HCEC 1CT (cell line): ENCODE measurements at regions not wholly inside any gene's neighbourhood (a gene's known extent, or its start where the extent isn't known, plus 50 kb on each side); places are given as distances from the start of the nearest gene placed in this dataset.
"Not testable (repeated sequence)": the region's sequence is repeated elsewhere in the genome, so short reads cannot be mapped to it uniquely, and the experiment has no call there.

Source experiments
- DNase-seq: peaks from one replicate; pipeline ENCODE4 v3.0.0-alpha.2; 2017

DNA sequence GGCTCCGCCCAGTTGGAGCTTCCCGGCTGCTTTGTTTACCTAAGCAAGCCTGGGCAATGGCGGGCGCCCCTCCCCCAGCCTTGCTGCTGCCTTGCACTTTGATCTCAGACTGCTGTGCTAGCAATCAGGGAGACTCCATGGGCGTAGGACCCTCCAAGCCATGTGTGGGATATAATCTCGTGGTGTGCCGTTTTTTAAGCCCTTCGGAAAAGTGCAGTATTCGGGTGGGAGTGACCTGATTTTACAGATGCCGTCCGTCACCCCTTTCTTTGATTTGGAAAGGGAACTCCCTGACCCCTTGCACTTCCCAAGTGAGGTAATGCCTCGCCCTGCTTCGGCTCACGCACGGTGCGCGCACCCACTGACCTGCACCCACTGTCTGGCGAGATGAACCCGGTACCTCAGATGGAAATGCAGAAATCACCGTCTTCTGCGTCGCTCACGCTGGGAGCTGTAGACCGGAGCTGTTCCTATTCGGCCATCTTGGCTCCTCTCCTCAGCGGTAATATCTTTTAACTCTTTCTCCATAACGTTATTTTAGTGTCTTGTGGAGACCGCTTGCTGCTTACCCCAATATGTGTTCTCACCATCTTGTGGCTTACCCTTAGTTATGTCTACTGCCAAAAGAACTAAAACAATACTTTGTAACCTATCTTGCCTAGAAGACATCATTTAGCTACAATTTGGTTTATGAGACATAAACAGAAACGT lies 328.7 kb upstream of the EPHA5 start:
- DNase-seq: not testable (repeated sequence)

DNA sequence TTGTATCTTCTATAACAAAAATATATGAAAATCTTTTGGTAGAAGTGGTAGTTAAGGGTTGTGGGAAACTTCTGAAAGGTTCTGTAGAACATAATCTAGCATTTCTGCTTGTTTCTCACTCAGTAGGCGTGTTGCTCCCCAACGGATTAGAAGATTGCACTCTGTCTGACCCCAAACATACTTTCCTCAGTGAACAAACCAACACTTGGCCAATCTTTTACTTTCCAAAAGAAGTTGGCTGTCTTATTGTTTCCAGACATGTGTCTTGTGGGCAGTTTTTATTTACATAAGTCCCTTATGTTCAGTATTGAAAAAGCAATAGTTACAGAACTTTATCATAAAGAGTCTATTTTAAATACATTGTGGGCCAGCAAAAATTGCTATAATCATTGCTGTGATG lies 312.8 kb upstream of the EPHA5 start:
- DNase-seq: no peak

DNA sequence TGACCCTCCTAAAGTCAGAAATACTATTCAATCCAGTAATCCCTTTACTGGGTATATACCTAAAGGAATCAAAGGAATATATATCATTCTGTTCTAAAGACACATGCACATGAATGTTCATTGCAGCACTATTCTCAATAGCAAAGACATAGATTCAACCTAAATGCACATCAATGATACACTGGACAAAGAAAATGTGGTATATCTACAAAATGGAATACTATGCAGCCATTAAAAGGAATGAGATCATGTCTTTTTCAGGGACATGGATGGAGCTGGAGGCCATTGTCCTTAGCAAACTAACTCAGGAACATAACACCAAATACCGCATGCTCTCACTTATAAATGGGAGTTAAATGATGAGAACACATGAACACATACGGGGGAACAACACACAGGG lies 306.0 kb upstream of the EPHA5 start:
- no peak for DNase-seq

- no peak for DNase-seq
Observed at GRCh38 chr4:65973186-65973585, 302.9 kb upstream of the EPHA5 start.

DNA sequence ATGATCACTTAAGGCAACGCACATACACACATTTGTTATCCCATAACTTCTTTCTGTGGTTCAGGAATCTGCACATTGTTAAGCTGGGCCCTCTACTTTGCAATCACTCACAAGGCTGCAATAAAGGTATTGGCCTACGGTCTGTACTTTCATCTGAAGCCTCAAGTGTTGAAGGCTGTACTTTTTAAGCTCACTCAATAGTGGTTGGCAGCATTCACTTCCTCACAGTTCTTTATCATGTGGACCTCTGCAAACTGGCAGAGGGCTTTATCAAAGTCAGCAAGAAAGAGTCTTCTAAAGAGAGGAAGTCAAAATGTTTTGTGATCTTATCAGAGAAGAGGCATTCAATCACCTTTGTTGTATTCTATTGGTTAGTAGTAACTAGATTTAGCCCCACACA lies 301.4 kb upstream of the EPHA5 start:
- no peak for DNase-seq

DNA sequence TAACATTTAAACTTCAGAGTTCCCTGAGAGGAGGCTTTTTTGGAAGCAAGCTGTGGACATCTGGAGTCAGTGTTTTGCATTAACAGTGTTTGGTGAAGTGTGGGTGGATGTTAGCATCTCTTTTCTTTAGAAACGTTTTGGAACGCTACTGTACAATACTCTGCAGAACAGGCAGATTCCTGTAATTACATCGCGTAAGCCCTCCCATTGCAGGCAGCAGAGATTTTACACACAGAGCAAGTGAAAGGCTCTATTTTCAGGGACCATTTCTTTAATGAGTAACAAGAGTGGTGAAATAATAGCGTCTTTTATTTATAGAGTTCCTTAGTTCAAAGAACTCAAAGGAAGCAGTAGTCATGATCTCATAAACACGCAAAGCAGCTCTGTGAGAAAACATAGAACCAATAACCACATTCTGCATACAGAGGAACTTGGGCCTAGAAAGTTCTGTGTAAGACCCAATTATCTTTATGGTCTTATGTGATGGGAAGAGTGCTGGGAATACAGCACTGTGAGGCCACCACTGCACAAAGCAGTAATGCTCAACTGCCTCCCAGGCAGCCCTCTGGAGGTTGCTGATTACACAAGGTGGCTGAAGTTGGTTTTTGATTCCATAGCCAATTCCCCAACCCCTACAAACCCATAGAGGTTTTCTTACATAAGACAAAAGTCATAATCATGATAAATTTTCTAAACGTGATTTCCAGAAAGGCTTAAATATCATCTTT lies 298.7 kb upstream of the EPHA5 start:
- DNase-seq: peak; percentile 18

DNA sequence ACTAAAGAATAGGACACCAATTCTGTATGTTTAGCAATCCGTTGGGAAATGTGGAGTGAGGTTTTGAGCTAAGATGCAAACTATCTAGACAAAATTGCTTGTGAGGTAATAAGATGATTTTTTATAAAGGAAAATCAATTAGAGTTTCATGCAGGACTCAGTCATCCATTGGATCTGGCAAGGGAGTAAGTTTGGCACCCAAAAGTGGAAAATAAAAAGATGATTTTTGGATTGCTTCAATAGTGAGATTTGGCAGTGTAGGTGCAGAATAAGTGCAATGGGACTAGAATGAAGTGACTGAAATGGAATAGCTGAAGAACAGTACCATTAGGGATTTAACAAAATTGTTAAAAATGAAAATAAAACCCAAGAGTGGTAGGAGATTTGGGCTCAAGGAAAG lies 290.5 kb upstream of the EPHA5 start:
- DNase-seq: no peak

GRCh38 chr4:65954416-65954815 lies 284.1 kb upstream of the EPHA5 start:
- DNase-seq: no peak

GRCh38 chr4:65951177-65951576 lies 280.9 kb upstream of the EPHA5 start:
- DNase-seq: no peak

DNA sequence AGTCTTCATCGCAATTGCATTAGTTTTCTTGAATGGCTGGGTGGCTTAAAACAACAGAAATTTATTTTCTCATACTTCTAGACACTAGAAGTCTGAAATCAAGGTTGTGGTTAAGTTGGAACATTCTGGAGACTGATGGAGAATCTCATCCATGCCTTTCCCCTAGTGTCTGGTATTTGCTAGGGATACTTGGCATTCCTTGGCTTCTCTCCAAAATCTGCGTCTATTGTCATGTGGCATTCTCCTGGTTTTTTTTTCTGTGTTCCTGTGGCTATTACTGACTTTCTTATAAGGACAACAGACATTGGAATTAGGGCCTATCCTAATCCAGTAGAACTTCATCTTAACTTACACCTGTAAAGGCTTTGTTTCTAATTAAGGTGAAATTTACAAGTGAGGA lies 272.8 kb upstream of the EPHA5 start:
- peak; percentile 56 for DNase-seq

DNA sequence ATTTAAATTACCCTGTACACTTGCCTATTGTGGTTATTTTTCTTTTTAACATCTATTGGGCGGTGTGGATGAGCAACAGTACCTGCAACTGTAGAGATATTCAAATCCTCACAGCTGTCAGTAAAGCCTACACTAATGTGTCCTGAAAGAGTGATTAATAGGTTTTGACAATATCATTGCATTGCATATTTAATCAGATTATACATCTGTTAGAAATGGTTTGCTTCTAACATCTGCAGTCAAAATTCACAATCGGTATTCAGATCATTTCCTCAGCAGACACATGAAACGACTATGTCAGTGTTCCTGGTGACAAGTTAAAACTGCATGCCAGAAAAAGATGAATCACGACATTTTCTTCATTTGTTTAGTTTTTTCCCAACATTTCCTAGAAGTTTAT lies 254.6 kb upstream of the EPHA5 start:
- DNase-seq: no peak

DNA sequence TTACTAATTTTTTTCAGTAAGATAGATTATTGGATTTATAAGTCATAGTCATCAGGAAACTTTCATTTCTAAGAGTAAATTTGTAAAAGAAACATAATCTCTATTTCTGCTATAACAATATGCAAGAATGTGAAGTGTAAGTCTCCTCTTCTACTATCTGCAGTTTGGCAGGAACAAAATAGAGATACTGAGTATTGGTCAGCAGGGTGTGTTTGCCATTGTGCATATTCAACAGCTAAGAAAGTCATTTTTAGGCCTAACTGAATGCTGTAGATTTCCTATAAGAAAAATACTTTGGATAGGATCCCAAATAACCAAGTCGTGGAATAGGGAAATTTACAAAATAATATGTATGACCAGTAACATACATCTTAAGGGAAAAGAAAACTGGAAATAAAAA lies 253.3 kb upstream of the EPHA5 start:
- no peak for DNase-seq

DNA sequence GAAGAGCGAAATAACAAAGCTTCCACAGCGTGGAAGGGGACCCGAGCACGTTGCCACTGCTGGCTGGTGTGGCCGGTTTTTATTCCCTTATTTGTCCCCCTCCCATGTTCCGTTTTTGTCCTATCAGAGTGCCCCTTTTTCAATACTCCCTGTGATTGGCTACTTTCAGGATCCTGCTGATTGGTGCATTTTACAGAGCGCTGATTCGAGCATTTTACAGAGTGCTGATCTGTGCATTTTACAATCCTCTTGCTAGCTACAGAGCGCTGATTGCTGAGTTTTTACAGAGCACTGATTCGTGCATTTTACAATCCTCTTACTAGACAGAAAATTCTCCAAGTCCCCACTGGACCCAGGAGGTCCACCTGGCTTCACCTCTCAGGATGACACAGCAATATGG lies 250.9 kb upstream of the EPHA5 start:
- no peak for DNase-seq

- no peak for DNase-seq
Observed at GRCh38 chr4:65918872-65919271, 248.6 kb upstream of the EPHA5 start.

- DNase-seq: no peak
Observed at GRCh38 chr4:65918212-65918611, 247.9 kb upstream of the EPHA5 start.

DNA sequence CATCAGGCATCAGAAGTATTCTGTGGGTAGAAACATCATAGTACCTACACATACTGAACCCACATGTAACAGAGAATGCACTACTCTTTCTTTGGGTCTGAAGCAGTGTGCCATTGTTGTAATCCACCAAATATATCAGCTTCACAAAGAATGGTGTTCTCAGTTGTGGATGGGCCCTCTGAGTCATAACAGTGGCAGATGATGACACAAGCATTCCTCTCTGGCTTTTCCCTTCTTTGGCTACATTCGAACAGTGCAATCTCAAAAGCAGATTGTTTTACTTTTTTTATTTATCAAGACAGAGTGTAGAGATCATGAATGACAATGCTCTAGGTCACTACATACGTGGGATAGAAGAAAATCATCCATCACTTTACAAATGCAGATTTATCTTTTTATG lies 247.2 kb upstream of the EPHA5 start:
- DNase-seq: peak; percentile 65

GRCh38 chr4:65911720-65912119 lies 241.4 kb upstream of the EPHA5 start:
- no peak for DNase-seq

- peak; percentile 20 for DNase-seq
Observed at GRCh38 chr4:65893957-65894755, 223.9 kb upstream of the EPHA5 start.

DNA sequence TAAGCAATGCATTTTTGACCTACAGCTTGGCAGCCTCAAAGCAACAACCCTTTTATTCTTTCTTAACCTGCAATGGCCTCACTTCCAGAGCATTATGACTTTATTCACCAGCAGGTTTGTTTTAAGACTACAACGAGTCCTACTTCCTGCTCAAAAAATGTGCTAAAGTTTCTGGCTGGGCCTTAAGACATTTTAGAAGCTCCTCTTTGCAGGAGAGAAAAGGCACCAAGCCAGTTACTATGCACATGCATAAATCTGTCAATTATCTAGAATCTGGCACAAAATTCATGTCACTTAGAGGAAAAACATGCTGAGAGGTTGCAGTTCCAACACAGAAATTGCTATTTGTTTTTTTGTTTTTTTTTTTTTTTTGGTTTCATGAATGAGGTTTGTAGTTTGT lies 223.0 kb upstream of the EPHA5 start:
- no peak for DNase-seq

DNA sequence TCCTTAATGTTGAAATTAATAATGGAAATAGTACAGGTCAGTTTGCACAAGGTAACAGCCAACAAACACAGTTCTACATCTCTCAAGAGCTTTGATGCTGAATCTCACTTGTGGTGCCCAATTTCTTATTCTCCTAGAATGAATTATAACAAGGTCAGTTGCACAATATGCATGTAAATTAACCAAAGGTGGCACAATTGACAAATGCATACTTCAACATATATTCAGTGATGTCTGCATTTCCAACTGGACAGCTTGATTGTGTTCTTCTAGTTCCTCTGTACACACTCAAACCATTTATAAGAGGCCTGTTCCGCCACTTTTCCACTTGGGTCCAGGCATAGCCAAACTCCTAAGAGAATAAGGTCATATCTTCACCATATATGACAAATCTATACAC lies 210.3 kb upstream of the EPHA5 start:
- no peak for DNase-seq

GRCh38 chr4:65868096-65868824 lies 198.0 kb upstream of the EPHA5 start:
- DNase-seq: no peak

DNA sequence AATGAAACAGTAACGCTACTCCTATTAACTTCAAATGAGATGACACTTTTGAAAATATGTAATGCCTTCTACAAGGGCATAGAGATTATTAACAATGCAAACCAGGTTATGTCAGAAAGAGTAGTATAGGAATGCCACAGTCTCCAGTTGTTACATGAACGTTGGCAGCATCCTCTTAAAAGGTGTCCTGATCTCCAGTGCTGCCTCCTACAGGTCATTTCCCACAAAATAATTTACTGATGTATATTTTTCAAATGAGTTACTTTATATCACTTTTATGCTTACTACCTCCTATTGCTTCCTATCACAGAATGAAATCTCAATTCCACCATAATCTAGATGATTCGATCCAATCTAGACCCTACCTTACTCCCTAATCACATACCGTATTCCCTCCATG lies 195.2 kb upstream of the EPHA5 start:
- DNase-seq: peak; percentile 22

DNA sequence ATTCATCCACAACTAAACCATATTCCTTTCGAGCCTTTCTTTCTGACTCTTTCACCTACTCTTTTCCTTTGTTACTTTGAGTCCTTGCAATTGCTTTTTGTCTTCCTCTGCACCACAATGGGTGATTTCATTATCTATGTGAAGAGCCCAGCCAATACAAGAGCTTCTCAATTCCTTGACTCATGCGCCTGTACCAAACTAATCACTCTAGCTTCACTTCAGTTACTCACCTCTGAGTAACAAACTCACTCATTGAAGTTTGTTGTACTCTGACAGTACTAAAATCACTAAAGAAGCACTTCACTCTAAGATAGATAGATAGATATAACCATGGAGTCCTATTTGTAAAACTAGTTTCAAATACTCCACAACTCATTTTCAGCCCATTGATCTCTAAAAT lies 191.7 kb upstream of the EPHA5 start:
- peak; percentile 3 for DNase-seq
